Germinal center (tissue), 1 donor: ENCODE measurements at regions not wholly inside any gene's neighbourhood (a gene's known extent, or its start where the extent isn't known, plus 50 kb on each side); places are given as distances from the start of the nearest gene placed in this dataset.

Experiments used
- DNase-seq: peaks from one replicate; pipeline ENCODE4 v3.0.0; 2012; ENCODE audit warnings: mixed read lengths, low spot score

DNA sequence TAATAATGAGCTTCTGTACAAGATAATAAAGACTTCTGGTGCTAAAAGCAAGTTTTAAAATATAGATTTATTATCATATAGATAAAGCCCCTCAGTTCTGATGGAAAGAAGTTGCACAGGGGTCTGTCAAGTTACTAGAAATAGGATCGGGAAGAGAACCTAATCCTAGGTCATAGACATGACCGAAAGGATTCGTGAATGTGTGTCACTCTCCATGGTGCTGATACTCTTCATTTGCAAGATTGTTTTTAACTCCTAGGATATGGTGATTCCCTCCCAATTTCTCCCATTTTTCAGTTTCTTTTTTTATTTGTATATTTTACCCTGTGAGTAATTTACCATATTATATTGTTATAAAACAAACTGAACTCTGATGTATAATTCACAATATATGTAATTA is 58.9 kb upstream of the CTNNA2 start:
- DNase-seq = no peak

DNA sequence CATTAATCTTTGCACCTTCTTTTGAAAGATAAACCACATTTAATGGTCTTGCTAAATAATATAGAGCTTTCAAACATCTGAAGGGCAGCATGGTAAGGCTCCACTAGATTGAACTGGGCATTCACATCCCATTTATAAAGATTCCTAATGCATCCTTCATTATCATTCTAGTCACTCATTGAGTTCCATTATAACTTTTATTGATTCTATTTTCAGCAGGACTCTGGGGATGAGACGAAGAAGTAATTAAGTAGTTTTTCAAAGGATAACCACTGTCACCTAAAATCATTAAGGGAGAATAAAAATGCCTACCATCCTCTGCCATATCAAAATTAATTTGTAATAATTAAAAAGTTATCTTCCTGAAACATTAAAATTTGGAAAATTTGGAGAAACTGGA is 60.2 kb upstream of the CTNNA2 start:
- no peak for DNase-seq

DNA sequence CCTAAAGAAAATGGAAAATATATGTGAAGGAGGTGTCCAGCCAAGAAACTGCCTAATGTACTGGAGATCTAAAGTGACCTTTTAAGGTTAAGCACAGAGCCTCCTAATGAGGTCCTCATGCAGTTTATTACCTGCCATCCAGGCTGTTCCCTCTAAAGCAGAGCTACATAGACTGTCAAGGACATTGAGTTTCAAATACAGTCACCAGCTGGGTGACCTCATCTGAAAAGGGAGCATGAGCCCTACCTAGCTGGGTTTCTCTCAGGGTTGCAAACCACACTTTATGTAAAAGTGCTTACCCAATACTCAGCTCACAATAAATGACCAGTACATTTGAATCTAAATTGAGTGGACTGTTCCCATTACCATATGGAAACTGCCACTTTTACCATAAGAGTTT is 65.4 kb upstream of the CTNNA2 start:
- no peak for DNase-seq

DNA sequence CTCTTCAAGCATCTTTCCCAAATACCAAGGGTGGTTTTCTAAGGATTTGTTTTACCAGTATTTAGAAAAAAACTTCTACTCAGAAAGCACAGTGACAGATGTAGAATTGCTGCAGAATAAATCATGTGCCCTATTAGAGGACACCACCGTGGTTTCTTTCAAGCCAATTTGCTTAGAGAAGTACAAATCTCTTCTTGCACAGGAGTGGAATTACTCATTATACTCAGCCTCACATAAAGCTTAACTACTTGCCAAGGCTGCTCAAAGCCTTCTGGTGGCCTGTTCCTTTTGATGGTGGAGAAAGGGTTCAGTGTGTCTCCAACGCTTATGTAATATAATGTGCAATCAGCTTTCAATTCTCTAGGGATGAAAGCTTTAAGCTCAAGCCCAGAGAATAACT is 66.5 kb upstream of the CTNNA2 start:
- DNase-seq = no peak

- DNase-seq = no peak
Measured at GRCh38 chr2:79437433-79438267, 75.2 kb upstream of the CTNNA2 start.

GRCh38 chr2:79434362-79434761 is 78.5 kb upstream of the CTNNA2 start:
- no peak for DNase-seq

DNA sequence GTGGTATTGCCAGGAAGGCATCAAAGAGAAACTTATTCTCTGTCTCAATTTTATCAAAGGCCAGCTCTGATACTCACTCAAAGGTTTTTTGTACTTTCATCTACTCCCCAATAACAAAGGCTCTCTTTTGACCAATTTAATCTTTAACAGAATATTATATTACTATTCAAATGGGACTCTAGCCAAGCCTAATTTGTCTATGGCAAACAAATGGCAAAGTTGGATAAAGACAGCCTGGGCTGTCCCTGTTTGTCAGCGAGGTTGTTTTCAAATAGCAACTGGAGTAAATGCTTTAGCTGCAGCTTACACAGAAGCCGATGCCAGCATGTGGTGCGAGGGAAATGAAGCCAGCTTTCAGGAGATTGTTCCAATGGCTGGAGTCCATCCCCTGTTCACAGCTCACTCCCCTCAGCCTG is 80.1 kb upstream of the CTNNA2 start:
- no peak for DNase-seq

GRCh38 chr2:79428745-79429144 is 84.1 kb upstream of the CTNNA2 start:
- DNase-seq = no peak

- DNase-seq = no peak
Measured at GRCh38 chr2:79414690-79415089, 98.2 kb upstream of the CTNNA2 start.

- DNase-seq = no peak
Measured at GRCh38 chr2:79394485-79394859, 118.4 kb upstream of the CTNNA2 start.

- no peak for DNase-seq
Measured at GRCh38 chr2:79393806-79394484, 118.9 kb upstream of the CTNNA2 start.

GRCh38 chr2:79393107-79393685 is 119.7 kb upstream of the CTNNA2 start:
- DNase-seq = no peak

DNA sequence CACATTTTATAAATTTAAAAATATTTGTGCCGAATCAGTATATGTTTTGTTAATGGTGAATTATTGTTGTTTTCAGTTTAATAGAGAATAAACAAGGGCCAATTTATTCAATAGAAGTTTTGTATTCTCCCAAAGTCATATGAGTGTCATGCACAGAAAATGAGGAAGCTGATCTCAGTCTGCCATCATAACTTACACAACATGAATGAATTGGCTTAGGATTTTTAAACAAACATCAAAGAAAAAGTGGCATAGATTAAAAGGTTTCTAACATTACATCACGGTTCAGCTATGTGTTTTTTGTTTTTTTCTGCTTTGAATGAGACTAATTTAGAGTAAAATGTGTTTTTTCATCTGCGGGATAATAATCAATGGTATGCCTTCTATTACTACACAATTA is 123.4 kb upstream of the CTNNA2 start:
- DNase-seq = no peak

- DNase-seq = no peak
Measured at GRCh38 chr2:79388024-79388423, 124.8 kb upstream of the CTNNA2 start.

DNA sequence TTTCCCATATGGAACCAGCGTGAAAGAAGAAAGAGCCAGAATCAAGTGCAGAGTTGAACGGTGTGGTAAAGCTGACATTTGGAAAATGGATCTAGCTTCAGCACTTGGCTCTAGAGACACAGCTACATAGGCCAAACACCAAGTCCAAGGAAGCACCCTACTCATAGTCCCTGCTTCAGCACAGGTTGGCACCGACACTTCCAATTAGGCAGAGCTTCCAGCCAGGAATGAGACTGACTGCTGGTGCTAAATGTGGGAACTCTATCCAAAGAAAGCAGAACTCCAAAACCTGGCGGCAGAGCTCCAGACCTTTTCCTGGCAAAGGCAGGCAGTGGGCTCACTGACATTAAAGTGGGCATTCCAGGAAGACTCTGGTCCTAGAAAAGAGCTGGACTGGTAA is 125.4 kb upstream of the CTNNA2 start:
- DNase-seq = no peak

- no peak for DNase-seq
Measured at GRCh38 chr2:79383681-79384080, 129.2 kb upstream of the CTNNA2 start.

GRCh38 chr2:79375817-79376216 is 137.0 kb upstream of the CTNNA2 start:
- no peak for DNase-seq

GRCh38 chr2:79373358-79374130 is 139.3 kb upstream of the CTNNA2 start:
- no peak for DNase-seq

GRCh38 chr2:79370976-79371538 is 141.8 kb upstream of the CTNNA2 start:
- DNase-seq = no peak

GRCh38 chr2:79369127-79369526 is 143.7 kb upstream of the CTNNA2 start:
- no peak for DNase-seq

- DNase-seq = no peak
Measured at GRCh38 chr2:79368116-79368630, 144.7 kb upstream of the CTNNA2 start.

GRCh38 chr2:79359419-79359818 is 153.4 kb upstream of the CTNNA2 start:
- no peak for DNase-seq
